Liver (tissue), 8 donors: ENCODE measurements at regions not wholly inside any gene's neighbourhood (a gene's known extent, or its start where the extent isn't known, plus 50 kb on each side); places are given as distances from the start of the nearest gene placed in this dataset.

Experiments
- DNase-seq: peaks from one replicate; pipeline ENCODE4 v3.0.0-alpha.2; 2017; ENCODE audit warnings: low spot score
- H3K27ac ChIP-seq, 2 donors: one replicate each; pipeline ENCODE4 v1.7.0; 2013; ENCODE audit warnings: inconsistent platforms in 2 of 2, low read length in 2 of 2, control low read depth in 1 of 2, low read depth in 1 of 2, mild to moderate bottlenecking in 1 of 2
- H3K27me3 ChIP-seq, 4 donors: one replicate each; pipeline versions ENCODE4 v1.6.1 to v1.7.0; 2013; ENCODE audit warnings: low read length in 3 of 4, inconsistent platforms in 1 of 4, mild to moderate bottlenecking in 1 of 4, moderate library complexity in 1 of 4; ENCODE audit not compliant: control insufficient read depth in 4 of 4, insufficient read depth in 4 of 4
- H3K36me3 ChIP-seq, 4 donors: one replicate each; pipeline versions ENCODE4 v1.6.1 to v1.7.0; 2013; ENCODE audit warnings: low read length in 3 of 4, mild to moderate bottlenecking in 3 of 4, low read depth in 1 of 4, moderate library complexity in 1 of 4; ENCODE audit not compliant: control insufficient read depth in 4 of 4, insufficient read depth in 3 of 4
- H3K4me1 ChIP-seq, 4 donors: one replicate each; pipeline versions ENCODE4 v1.6.1 to v1.7.0; 2013; ENCODE audit warnings: low read length in 3 of 4, mild to moderate bottlenecking in 3 of 4, moderate library complexity in 1 of 4; ENCODE audit not compliant: control insufficient read depth in 4 of 4, insufficient read depth in 4 of 4
- H3K4me3 ChIP-seq, 3 donors: one replicate each; pipeline versions ENCODE4 v1.6.1 to v1.7.0; 2013; ENCODE audit warnings: low read length in 3 of 3, control low read depth in 1 of 3, low read depth in 1 of 3, mild to moderate bottlenecking in 1 of 3
- H3K9ac ChIP-seq, 2 donors: one replicate each; pipeline ENCODE4 v1.7.0; 2013; ENCODE audit warnings: low read length in 2 of 2, mild to moderate bottlenecking in 2 of 2, moderate library complexity in 2 of 2, control low read depth in 1 of 2, low read depth in 1 of 2
- H3K9me3 ChIP-seq, 4 donors: one replicate each; pipeline versions ENCODE4 v1.6.1 to v1.7.0; 2013; ENCODE audit warnings: low read length in 3 of 4; ENCODE audit not compliant: control insufficient read depth in 4 of 4
- ATF3 ChIP-seq: IDR thresholded peaks from 2 replicates; pipeline ENCODE4 v1.6.1; 2016; ENCODE audit warnings: antibody characterized with exemption
- CTCF ChIP-seq: fragments of 150-350 bp; IDR thresholded peaks from 2 replicates; pipeline ENCODE4 v1.5.1; 2017; ENCODE audit warnings: improper control_type of control experiment, low read depth, low read length; ENCODE audit not compliant: missing input control
- EGR1 ChIP-seq, 2 donors: IDR thresholded peaks; 2 replicates each; pipeline ENCODE4 v1.6.1; 2016 to 2018; ENCODE audit warnings: antibody characterized with exemption in 2 of 2, low read depth in 2 of 2
- FOXA1 ChIP-seq: IDR thresholded peaks from 2 replicates; pipeline ENCODE4 v1.6.1; 2016; ENCODE audit warnings: antibody characterized with exemption
- FOXA2 ChIP-seq: IDR thresholded peaks from 2 replicates; pipeline ENCODE4 v1.6.1; 2016; ENCODE audit warnings: antibody characterized with exemption
- GABPA ChIP-seq, 2 donors: IDR thresholded peaks in 1 of 2; conservative IDR thresholded peaks in 1 of 2; 2 replicates each; pipeline ENCODE4 v1.6.1; 2016; ENCODE audit warnings: antibody characterized with exemption in 2 of 2, mild to moderate bottlenecking in 1 of 2, moderate library complexity in 1 of 2
- HNF4G ChIP-seq: IDR thresholded peaks from 2 replicates; pipeline ENCODE4 v1.6.1; 2016; ENCODE audit warnings: antibody characterized with exemption
- JUND ChIP-seq, 2 donors: IDR thresholded peaks; 2 replicates each; pipeline ENCODE4 v1.6.1; 2016; ENCODE audit warnings: antibody characterized with exemption in 2 of 2
- MAX ChIP-seq: IDR thresholded peaks from 2 replicates; pipeline ENCODE4 v1.6.1; 2016; ENCODE audit warnings: antibody characterized with exemption
- NR2F2 ChIP-seq: IDR thresholded peaks from 2 replicates; pipeline ENCODE4 v1.6.1; 2016; ENCODE audit warnings: antibody characterized with exemption
- RAD21 ChIP-seq, 2 donors: IDR thresholded peaks; 2 replicates each; pipeline ENCODE4 v1.6.1; 2016; ENCODE audit warnings: antibody characterized with exemption in 2 of 2, mild to moderate bottlenecking in 2 of 2
- REST ChIP-seq: IDR thresholded peaks from 2 replicates; pipeline ENCODE4 v1.6.1; 2016; ENCODE audit warnings: antibody characterized with exemption, mild to moderate bottlenecking
- RXRA ChIP-seq, 2 donors: IDR thresholded peaks; 2 replicates each; pipeline ENCODE4 v1.6.1; 2017 to 2018; ENCODE audit warnings: antibody characterized with exemption in 2 of 2, mild to moderate bottlenecking in 1 of 2
- SP1 ChIP-seq: IDR thresholded peaks from 2 replicates; pipeline ENCODE4 v1.6.1; 2018; ENCODE audit warnings: antibody characterized with exemption, mild to moderate bottlenecking
- TAF1 ChIP-seq: conservative IDR thresholded peaks from 2 replicates; pipeline ENCODE4 v1.6.1; 2016; ENCODE audit warnings: antibody characterized with exemption, mild to moderate bottlenecking
- YY1 ChIP-seq: IDR thresholded peaks from 2 replicates; pipeline ENCODE4 v1.6.1; 2016; ENCODE audit warnings: antibody characterized with exemption, mild to moderate bottlenecking
- ZBTB33 ChIP-seq: IDR thresholded peaks from 2 replicates; pipeline ENCODE4 v1.6.1; 2016; ENCODE audit warnings: antibody characterized with exemption
- WGBS: extraction: QIAGEN DNeasy Blood & Tissue Kit; methylation state at CpG from one replicate; pipeline ENCODE4 v1.1.7; 2013; 5-methylcytosine and 5-hydroxymethylcytosine counted together
- donor health status: healthy.
- donor health status: healthy.
- donor health status: healthy.
- donor health status: healthy.
- donor health status: healthy.

- Histone ChIP-seq H3K9ac (no peak overlapping the region), H3K27ac (no peak overlapping the region), H3K9me3 (no peaks in the 10 kb centered on the region), H3K36me3 (no peaks in the 10 kb centered on the region), H3K4me3 (no peak overlapping the region), H3K4me1 (no peaks in the 10 kb centered on the region), H3K27me3 (no peaks in the 10 kb centered on the region)
- no peak for DNase-seq
- 73% methylated on average over 5 of the region's 5 CpGs for WGBS
- TF ChIP-seq SP1 = no peak
- no peak for TF ChIP-seq FOXA2
- TF ChIP-seq REST = no peak
- no peak for TF ChIP-seq MAX
- TF ChIP-seq ZBTB33 = no peak
- TF ChIP-seq FOXA1 = no peak
- TF ChIP-seq JUND (IDR thresholded peaks at IDR 0.05) = no peak
- TF ChIP-seq GABPA (IDR thresholded peaks at IDR 0.05 in 1 of 2, conservative IDR thresholded peaks at IDR 0.05 in 1 of 2) = no peak
- no peak for TF ChIP-seq ATF3
- no peak for TF ChIP-seq NR2F2
- TF ChIP-seq RAD21 (IDR thresholded peaks at IDR 0.05) = no peak
- TF ChIP-seq YY1 = no peak
- TF ChIP-seq EGR1 (IDR thresholded peaks at IDR 0.05; ENCODE audit: low read depth in 2 of 2) = no peak
- no peak for TF ChIP-seq TAF1
- TF ChIP-seq RXRA (IDR thresholded peaks at IDR 0.05) = no peak
- no peak for TF ChIP-seq CTCF
- TF ChIP-seq HNF4G = no peak
Observed at GRCh38 chr3:1979961-1980615, 118.6 kb upstream of the CNTN4 start.
